Anterior cingulate cortex (tissue), 58 donors: ENCODE measurements at regions not wholly inside any gene's neighbourhood (a gene's known extent, or its start where the extent isn't known, plus 50 kb on each side); places are given as distances from the start of the nearest gene placed in this dataset.

ENCODE experiments used
- DNase-seq, 58 donors: peaks; one replicate each; lab custom pipeline; 2025; lab: John Stamatoyannopoulos, UW

DNA sequence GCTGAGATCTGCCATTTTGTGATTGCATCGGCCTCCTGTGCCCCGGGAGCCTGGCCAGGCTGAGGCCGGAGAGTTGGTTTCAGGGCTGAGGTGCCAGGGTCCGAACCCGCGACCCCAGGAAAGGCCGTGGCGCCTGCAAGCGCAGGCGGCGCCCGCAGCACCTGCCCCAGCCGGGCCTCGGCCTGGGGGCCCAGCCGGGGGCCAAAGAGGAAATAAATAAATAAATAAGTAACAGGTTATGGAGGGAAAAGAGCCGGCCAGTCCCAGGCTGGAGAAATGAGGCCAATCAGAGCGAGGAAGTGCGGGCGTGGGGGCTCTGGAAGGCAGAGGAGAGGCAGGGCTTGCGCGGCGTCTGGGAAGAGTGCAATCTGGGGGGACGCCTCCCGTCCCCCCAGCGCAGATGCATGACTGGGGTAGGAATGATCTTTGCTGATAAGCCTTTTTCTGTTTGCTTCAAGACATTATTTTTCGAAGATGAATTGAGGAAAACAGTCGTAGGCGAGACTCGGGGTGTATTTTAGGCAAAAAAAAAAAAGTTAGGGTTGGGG is 145.6 kb upstream of the ZNF536 start:
- DNase-seq, result peak in 17 of 58 donors; percentile 15 to 67 (median 27)

DNA sequence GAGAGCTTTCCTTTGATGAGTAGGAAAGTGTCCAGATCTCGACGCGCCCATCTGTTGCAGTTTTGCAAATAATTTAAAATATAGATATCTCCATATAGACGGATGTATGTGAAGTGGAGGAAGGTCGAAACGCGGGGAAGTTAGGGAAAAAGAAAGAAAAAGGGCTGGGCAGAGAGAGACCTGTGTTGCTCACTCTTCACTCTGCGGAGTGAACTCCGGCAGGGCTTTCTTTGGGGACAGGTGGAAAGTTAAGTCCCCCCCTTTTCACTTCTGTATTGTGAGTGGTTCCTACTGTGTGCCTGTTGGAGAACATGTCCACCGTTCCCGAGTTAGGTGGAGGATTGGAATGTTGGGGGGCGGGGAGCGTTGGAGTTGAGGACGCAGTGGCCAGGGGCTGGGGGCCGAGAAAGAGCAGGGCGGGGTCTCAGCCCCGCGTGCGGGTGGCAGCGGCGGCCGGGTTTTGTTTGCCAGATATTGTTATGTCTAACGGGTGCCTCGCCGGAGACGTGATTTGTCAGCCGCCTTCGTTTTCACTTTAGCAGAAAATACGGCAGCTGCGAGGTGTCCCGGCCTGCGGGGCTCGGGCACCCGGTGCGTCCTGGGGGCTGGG is 145.1 kb upstream of the ZNF536 start:
- DNase-seq, result peak in 5 of 58 donors; percentile 35 to 71 (median 45)

DNA sequence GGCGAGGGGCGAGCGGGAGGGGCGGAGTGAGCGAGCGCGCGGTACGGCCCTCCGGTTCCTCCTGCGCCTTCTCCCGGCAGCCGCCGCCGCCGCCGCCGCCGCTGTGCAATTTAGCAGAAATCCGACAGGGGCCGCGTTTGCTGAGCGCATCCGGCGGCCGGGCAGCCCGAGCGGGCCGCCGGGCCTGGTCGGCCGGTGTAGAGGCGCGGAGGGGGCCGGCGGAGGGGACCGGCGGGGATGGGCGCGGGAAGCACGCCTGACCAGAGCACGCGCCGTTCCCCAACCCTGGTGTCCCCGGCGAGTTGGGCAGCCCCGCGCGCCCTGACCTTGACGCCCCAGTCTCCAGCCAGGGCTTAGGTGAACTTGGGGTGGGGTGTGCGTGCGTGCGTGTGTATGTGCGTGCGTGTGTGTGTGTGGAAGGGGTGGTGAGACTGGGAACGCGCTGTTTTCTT is 144.5 kb upstream of the ZNF536 start:
- peak in 45 of 58 donors; percentile 14 to 80 (median 62) for DNase-seq

DNA sequence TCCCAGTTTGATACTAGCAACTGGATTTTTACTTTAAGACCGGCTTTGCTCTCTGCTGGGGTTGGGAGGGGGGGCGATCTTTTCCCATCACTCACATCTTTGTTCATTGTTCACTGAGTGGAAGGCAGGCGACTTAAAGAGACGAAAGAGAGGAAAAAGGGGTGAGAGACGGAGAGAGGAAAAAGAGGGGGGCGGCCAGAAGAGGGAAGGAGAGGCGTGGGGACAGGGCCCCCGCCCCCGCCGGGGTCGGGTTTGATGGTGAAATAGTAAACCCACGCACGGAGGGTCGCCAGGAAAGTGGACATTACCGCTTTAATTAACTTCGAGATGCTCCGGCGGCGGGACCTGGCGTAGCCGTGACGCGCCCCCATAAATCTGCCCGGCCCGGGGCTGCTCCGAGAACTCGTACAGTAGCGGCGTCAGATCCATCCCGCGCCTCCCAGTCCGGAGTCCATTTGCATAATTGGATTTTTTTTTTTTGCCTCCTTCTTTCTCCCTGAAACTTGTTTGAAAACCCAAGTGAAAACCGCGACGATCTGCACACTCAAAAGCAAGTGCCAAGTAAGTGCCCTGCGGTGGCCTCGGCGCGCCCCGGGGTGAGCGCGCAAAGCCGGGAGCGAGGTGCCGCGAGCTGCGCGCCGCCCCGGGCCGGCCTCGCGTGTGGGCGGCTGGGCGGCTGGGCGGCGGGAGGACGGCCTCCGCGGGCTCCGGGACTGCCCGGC is 143.9 kb upstream of the ZNF536 start:
- DNase-seq, result peak in 10 of 58 donors; percentile 28 to 71 (median 63)

DNA sequence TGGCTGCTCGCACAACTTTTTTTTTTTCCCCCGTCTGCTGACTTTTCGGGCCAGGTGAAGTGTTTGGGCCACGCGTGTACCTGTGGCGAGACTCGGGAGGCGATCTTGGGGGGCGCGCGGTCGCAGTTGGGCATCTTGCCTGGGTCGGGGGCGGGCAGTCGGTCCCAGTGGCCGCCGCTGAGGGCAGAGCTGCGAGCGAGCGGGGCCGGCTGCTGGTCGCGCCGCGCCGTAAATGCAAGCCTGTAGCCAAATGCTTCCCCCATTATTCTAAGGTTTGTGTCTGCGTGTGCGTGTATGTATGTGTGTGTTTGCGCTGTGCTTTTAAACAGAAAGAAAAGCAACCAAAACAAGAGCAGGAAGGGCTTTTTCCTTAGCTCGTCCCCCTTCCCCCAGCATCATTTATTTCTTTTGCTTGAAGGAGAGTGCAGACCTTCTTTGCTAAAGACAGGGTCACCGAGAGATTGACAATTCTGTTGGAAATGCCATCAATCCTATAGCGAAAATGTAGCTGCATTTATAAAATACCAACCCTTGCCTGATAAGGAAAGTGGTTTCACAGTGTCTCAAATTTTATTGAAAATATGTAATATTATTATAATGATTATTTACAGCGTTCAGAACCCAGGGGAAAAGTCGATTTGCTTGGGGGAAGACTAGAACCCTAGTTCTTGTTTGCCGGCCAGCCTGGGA is 143.2 kb upstream of the ZNF536 start:
- DNase-seq, result no peak

GRCh38 chr19:30229525-30230174 is 142.5 kb upstream of the ZNF536 start:
- peak in 12 of 58 donors; percentile 12 to 55 (median 27) for DNase-seq

GRCh38 chr19:30231408-30232318 is 140.5 kb upstream of the ZNF536 start:
- no peak for DNase-seq

DNA sequence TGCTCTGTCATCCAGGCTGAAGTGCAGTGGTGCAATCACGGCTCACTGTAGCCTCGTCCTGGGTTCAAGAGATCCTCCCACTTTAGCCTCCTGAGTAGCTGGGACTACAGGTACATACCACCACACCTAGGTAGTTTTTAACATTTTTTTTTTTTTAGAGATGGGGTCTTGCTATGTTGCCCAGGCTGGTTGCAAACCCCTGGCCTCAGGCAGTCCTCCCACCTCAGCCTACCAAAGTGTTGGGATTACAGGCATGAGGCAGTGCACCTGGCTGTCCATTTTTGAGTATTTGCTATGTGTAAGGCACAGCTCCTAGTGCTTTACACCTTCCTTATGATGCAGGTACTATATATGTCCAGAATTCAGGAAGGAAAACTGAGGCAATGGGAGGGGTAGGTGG is 138.8 kb upstream of the ZNF536 start:
- DNase-seq, result no peak

DNA sequence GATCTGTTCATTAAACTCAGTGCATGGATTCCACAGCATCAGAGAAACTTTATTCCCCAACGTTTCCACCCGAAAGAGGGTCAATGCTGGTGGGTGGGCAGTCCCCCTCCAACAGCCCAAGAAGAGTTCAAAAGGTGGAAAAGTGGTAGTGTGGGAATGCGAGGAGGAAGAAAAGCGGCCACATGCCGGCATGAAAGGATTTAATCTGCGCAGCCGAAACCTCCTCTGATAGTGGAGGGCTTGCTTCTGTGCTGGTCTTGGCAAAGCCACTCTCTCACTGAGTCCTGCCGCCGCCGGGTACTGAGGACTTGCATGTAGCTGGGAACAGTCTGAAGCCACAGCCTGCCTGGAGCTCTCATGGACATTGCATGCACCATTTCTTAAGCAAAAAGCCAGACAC is 136.2 kb upstream of the ZNF536 start:
- DNase-seq, result peak in 29 of 58 donors; percentile 10 to 72 (median 36)

DNA sequence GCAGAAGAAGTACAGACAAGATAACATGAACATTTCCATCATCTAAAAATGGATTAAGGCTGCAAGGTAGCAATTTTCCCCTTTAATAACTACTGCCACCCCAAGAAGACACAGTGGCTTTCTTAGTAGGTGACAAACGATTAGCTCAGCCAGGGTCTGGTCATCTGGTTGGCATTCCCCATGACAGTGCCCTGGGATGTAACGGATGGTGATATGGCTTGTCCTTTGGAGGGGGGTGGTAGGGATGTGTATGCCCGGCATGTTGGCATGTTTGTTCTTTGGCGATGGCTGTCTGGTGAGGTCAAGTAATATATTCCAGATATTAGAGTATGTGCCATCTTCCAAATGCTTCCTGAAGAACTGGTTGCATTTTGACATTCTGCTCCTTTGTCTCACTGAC is 135.6 kb upstream of the ZNF536 start:
- DNase-seq, result no peak

GRCh38 chr19:30237140-30237539 is 135.0 kb upstream of the ZNF536 start:
- no peak for DNase-seq

- DNase-seq, result no peak
Observed at GRCh38 chr19:30240904-30241695, 131.1 kb upstream of the ZNF536 start.

- no peak for DNase-seq
Observed at GRCh38 chr19:30244533-30244932, 127.7 kb upstream of the ZNF536 start.

GRCh38 chr19:30245401-30246039 is 126.7 kb upstream of the ZNF536 start:
- DNase-seq, result peak in 9 of 58 donors; percentile 12 to 56 (median 34)

GRCh38 chr19:30249911-30250310 is 122.3 kb upstream of the ZNF536 start:
- DNase-seq, result no peak

DNA sequence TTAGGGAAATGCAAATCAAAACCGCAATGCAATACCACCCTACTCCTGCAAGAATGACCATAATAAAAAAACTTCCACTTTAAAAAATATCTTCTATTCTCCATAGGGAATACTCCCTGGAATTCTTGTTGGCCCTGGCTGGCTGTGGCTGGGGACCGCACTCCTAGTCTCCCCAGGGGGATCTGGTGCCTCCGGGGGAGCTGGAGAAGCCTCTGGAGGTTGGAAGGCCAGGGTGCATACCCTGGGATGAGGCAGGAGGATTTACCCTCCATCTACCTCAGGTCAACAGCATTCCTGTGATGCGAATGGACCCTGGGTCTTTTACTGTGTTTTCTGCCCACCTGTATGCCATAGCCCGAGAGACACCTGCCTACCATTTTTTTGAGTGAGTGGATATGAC is 120.0 kb upstream of the ZNF536 start:
- DNase-seq, result no peak

- DNase-seq, result peak in 6 of 58 donors; percentile 6 to 41 (median 21)
Observed at GRCh38 chr19:30253581-30253996, 118.6 kb upstream of the ZNF536 start.

GRCh38 chr19:30254158-30254557 is 118.0 kb upstream of the ZNF536 start:
- DNase-seq, result no peak
